ENCODE measurements at regions not wholly inside any gene's neighbourhood (a gene's known extent, or its start where the extent isn't known, plus 50 kb on each side); places are given as distances from the start of the nearest gene placed in this dataset.

DNA sequence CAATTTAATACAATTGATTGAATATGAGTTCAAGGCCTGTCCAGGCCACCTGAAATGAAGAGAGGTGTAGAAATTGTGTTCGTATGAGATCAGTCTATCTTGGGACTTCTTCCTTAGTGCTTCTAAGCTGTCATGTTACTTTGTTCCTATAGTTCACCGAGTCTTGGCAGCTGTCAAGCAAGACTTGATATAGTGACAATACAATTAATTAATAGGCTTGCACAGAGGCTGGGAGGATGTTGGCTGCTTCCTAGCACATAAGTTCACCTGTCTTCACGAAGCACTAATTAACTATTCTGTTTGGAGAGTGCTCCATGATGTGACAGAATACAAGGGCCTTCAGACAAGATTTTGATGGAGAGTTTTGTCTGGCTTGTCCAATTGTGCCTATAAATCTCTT is 103.7 kb upstream of the CD96 start:
- no peak for TF ChIP-seq GATA2 (IDR thresholded peaks at IDR 0.05; ENCODE audit: low read depth, low read length)
- TF ChIP-seq GATA3 (IDR thresholded peaks at IDR 0.05; ENCODE audit: low read depth, low read length), result no peak

Data from SH-SY5Y (cell line).